ENCODE measurements at regions not wholly inside any gene's neighbourhood (a gene's known extent, or its start where the extent isn't known, plus 50 kb on each side); places are given as distances from the start of the nearest gene placed in this dataset.

- Mint-ChIP-seq H3K36me3 (ENCODE audit: low read depth) (no peaks in the 10 kb centered on the region), H3K27ac (no peak overlapping the region)
Observed at GRCh38 chr3:147943265-147943945, 534.2 kb downstream of the ZIC1 start.

DNA sequence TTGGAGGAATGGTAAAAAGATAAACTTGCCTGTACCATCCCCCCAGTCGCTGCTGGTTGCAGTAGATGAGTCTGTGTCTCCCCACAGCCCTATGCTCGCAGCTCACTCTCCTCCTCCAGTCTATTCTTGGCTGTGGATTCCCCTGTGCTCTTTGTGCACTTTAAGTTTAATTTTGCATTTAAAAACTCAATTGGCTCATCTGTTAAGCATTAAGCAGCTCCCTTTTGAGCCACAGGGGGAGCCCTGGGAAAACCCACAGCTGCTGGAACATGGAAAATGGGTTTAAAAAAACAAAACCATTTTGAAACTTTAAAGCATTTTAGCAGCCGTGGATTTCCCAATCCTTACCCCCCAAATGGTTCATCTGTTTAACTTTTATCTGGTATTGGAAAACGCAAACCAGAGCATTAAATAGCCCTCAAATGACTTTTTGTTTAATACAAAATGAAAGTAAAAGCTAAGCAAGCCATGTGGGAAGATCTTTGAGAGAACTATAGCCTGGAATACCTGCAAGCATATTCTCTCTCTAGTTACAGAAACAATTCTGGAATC lies 536.9 kb downstream of the ZIC1 start:
- no peaks in the 10 kb centered on the region for H3K9me3 Mint-ChIP-seq
- no peaks in the 10 kb centered on the region for H3K4me1 Mint-ChIP-seq (ENCODE audit: low read depth)
- no peaks in the 10 kb centered on the region for H3K36me3 Mint-ChIP-seq (ENCODE audit: low read depth)
- H3K27ac Mint-ChIP-seq = no peak overlapping the region
- H3K27me3 Mint-ChIP-seq (ENCODE audit: low read depth) = no peaks in the 10 kb centered on the region
- H3K4me3 Mint-ChIP-seq = no peak overlapping the region

More at GRCh38 chr3:147943265-147943945, 534.2 kb downstream of the ZIC1 start:
- no peak overlapping the region for H3K4me3 Mint-ChIP-seq
- H3K4me1 Mint-ChIP-seq (ENCODE audit: low read depth) = no peaks in the 10 kb centered on the region
- no peaks in the 10 kb centered on the region for H3K27me3 Mint-ChIP-seq (ENCODE audit: low read depth)
- H3K9me3 Mint-ChIP-seq = no peaks in the 10 kb centered on the region

GRCh38 chr3:147956615-147957014 lies 547.5 kb downstream of the ZIC1 start:
- Mint-ChIP-seq H3K27ac (no peak overlapping the region), H3K27me3 (ENCODE audit: low read depth) (no peaks in the 10 kb centered on the region), H3K4me1 (ENCODE audit: low read depth) (no peaks in the 10 kb centered on the region), H3K4me3 (no peak overlapping the region), H3K36me3 (ENCODE audit: low read depth) (no peaks in the 10 kb centered on the region), H3K9me3 (peaks cover 3% of the 10 kb centered on the region)

DNA sequence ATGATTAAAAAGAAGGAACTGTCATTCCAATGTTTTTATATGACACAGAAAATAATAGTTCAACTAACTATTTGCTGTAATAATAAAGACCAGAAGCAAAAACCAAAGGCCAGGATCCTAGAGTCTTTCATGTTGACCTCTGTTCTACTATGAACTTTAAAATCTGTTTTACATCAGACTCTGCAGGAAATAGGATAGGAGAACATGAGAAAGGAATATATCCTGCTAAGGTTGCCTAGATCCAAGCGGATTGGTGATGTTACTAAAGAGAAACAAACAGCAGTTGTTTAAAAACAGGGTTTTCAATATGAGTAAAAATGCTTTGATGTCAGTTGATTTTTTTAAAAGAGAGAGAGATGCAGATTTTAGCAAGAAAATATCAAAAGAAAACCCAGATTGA lies 549.6 kb downstream of the ZIC1 start:
- H3K4me3 Mint-ChIP-seq = no peak overlapping the region
- no peaks in the 10 kb centered on the region for H3K27me3 Mint-ChIP-seq (ENCODE audit: low read depth)
- peaks cover 3% of the 10 kb centered on the region for H3K9me3 Mint-ChIP-seq
- no peaks in the 10 kb centered on the region for H3K36me3 Mint-ChIP-seq (ENCODE audit: low read depth)
- H3K4me1 Mint-ChIP-seq (ENCODE audit: low read depth) = no peaks in the 10 kb centered on the region
- H3K27ac Mint-ChIP-seq = no peak overlapping the region

DNA sequence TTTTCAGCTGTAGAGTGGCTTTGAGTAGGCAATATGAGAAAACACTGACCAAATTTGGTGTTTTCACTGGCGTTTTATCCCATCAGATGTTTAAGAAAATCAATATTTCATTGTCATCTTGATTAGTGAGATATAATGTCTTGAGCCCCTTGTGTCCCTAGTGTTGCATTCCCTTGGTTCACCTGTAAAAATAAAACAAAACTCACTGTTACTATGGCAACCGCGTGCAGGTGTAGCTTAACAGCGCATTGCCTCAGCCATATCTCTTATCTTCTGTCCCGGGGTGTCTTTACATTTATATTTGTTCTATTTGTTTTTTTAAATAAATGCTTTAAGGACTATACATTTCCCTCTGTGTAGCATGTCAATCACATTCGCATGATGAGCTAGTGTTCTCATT lies 551.6 kb downstream of the ZIC1 start:
- Mint-ChIP-seq H3K4me3 (no peak overlapping the region), H3K9me3 (peaks cover 3% of the 10 kb centered on the region), H3K4me1 (ENCODE audit: low read depth) (no peaks in the 10 kb centered on the region), H3K36me3 (ENCODE audit: low read depth) (no peaks in the 10 kb centered on the region), H3K27ac (no peak overlapping the region), H3K27me3 (ENCODE audit: low read depth) (no peaks in the 10 kb centered on the region)

DNA sequence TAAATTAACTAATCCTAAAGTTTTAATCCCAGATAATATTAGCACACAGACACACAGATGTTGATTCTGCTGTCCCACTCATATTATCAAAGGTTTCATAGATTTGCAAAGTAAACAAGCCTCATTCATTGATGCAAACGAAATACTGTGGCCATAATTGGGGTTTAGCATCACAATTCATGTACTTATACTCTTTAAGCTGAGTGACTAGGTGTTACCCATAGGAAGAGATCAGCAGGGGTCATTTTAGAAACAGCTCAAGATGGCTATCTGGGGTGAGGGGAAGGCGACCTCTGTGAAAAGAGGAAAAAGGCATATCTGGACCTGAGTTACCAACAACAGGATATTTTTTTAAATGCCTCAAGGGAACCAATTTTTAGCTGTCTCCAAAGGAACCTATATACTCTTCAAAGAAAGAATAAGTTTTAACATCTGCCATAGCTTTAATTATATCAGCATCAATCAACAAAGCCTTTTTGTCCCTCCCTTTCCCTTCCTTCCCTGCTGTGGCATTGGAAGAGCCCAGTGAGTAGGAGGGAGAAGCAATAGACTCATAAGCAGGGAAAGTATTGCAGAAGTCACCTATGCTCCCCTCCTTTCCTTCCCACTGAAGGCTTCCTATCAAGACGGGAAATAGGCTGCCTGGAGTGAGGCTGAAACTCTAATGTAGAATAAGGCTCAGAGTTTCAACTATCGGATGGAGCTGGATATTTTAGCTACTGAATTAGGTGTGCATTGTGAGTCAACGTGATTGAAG lies 553.4 kb downstream of the ZIC1 start:
- Mint-ChIP-seq H3K36me3 (ENCODE audit: low read depth) (no peaks in the 10 kb centered on the region), H3K27ac (no peak overlapping the region), H3K4me3 (no peak overlapping the region), H3K27me3 (ENCODE audit: low read depth) (no peaks in the 10 kb centered on the region), H3K9me3 (peaks cover 3% of the 10 kb centered on the region), H3K4me1 (ENCODE audit: low read depth) (no peaks in the 10 kb centered on the region)

DNA sequence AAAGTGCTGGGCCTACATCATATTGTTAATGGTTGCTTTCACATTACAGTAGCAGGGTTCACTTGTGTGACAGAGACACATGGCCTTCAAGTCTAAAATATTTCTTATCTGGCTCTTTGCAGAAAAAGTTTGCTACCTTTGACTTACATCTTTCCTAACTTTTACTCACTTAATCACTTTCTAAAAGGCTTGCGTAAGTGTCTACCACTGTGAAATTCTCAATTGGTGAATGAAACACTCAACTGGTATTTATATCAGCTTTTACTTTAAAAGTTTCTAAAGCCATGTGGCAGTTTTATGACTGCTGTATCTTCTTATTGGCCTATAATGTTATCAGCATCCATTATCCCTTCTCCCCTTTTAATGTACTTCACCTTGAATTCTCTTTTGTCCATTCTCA lies 554.5 kb downstream of the ZIC1 start:
- H3K27me3 Mint-ChIP-seq (ENCODE audit: low read depth) = no peaks in the 10 kb centered on the region
- H3K36me3 Mint-ChIP-seq (ENCODE audit: low read depth) = no peaks in the 10 kb centered on the region
- H3K4me1 Mint-ChIP-seq (ENCODE audit: low read depth) = no peaks in the 10 kb centered on the region
- H3K9me3 Mint-ChIP-seq = no peaks in the 10 kb centered on the region
- no peak overlapping the region for H3K4me3 Mint-ChIP-seq
- no peak overlapping the region for H3K27ac Mint-ChIP-seq

DNA sequence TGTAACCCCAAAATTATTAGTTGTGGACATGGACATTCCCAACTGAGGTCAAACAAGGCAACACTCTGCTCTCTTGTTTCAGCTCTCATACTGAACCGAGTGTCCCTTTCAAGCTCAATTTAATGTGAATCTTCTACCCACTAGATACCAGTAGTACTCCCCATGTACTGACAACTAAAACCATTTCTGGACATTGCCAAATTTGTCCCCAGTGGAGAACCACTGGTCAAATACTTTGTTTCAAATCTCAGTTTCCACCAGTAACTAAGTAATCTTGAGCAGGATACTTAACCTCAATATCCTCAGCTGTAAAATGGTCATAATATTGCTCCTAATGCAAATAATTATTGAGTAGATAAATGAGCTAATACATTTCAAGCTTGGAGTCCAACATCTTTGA lies 566.0 kb downstream of the ZIC1 start:
- no peaks in the 10 kb centered on the region for H3K36me3 Mint-ChIP-seq (ENCODE audit: low read depth)
- H3K4me3 Mint-ChIP-seq = no peak overlapping the region
- no peaks in the 10 kb centered on the region for H3K4me1 Mint-ChIP-seq (ENCODE audit: low read depth)
- H3K27ac Mint-ChIP-seq = no peak overlapping the region
- peaks cover 8% of the 10 kb centered on the region for H3K9me3 Mint-ChIP-seq
- no peaks in the 10 kb centered on the region for H3K27me3 Mint-ChIP-seq (ENCODE audit: low read depth)

GRCh38 chr3:147977001-147977400 lies 567.8 kb downstream of the ZIC1 start:
- Mint-ChIP-seq H3K9me3 (peaks cover 8% of the 10 kb centered on the region), H3K4me1 (ENCODE audit: low read depth) (no peaks in the 10 kb centered on the region), H3K36me3 (ENCODE audit: low read depth) (no peaks in the 10 kb centered on the region), H3K27me3 (ENCODE audit: low read depth) (no peaks in the 10 kb centered on the region), H3K4me3 (no peak overlapping the region), H3K27ac (no peak overlapping the region)

- H3K4me1 Mint-ChIP-seq (ENCODE audit: low read depth) = no peaks in the 10 kb centered on the region
- no peak overlapping the region for H3K27ac Mint-ChIP-seq
- no peaks in the 10 kb centered on the region for H3K36me3 Mint-ChIP-seq (ENCODE audit: low read depth)
- H3K27me3 Mint-ChIP-seq (ENCODE audit: low read depth) = no peaks in the 10 kb centered on the region
- H3K4me3 Mint-ChIP-seq = no peak overlapping the region
- H3K9me3 Mint-ChIP-seq = no peaks in the 10 kb centered on the region
Observed at GRCh38 chr3:147987549-147987948, 578.4 kb downstream of the ZIC1 start.

DNA sequence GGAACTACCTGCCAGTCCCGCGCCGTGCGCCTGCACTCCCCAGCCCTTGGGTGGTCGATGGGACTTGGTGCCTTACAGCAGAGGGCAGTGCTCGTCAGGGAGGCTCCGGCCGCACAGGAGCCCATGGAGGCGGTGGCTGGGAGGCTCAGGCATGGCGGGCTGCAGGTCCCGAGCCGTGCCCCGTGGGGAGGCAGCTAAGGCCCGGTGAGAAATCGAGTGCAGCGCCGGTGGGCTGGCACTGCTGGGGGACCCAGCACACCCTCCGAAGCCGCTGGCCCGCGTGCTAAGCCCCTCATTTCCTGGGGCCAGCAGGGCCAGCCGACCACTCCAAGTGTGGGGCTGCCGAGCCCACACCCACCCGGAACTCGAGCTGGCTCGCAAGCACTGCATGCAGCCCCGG lies 580.2 kb downstream of the ZIC1 start:
- Mint-ChIP-seq H3K36me3 (ENCODE audit: low read depth) (no peaks in the 10 kb centered on the region), H3K9me3 (no peaks in the 10 kb centered on the region), H3K4me3 (no peak overlapping the region), H3K27me3 (ENCODE audit: low read depth) (no peaks in the 10 kb centered on the region), H3K4me1 (ENCODE audit: low read depth) (no peaks in the 10 kb centered on the region), H3K27ac (no peak overlapping the region)

GRCh38 chr3:148002705-148003205 lies 593.6 kb downstream of the ZIC1 start:
- Mint-ChIP-seq H3K9me3 (peaks cover 3% of the 10 kb centered on the region), H3K27ac (no peak overlapping the region), H3K27me3 (ENCODE audit: low read depth) (no peaks in the 10 kb centered on the region), H3K4me3 (no peak overlapping the region), H3K36me3 (ENCODE audit: low read depth) (no peaks in the 10 kb centered on the region), H3K4me1 (ENCODE audit: low read depth) (no peaks in the 10 kb centered on the region)

- Mint-ChIP-seq H3K36me3 (ENCODE audit: low read depth) (no peaks in the 10 kb centered on the region), H3K27ac (no peak overlapping the region), H3K4me1 (ENCODE audit: low read depth) (no peaks in the 10 kb centered on the region), H3K9me3 (peaks cover 3% of the 10 kb centered on the region), H3K4me3 (no peak overlapping the region), H3K27me3 (ENCODE audit: low read depth) (no peaks in the 10 kb centered on the region)
Observed at GRCh38 chr3:148004331-148004730, 595.2 kb downstream of the ZIC1 start.

GRCh38 chr3:148005456-148005855 lies 596.3 kb downstream of the ZIC1 start:
- Mint-ChIP-seq H3K4me1 (ENCODE audit: low read depth) (no peaks in the 10 kb centered on the region), H3K27me3 (ENCODE audit: low read depth) (no peaks in the 10 kb centered on the region), H3K36me3 (ENCODE audit: low read depth) (no peaks in the 10 kb centered on the region), H3K27ac (no peak overlapping the region), H3K4me3 (no peak overlapping the region), H3K9me3 (peaks cover 3% of the 10 kb centered on the region)

- no peaks in the 10 kb centered on the region for H3K27me3 Mint-ChIP-seq (ENCODE audit: low read depth)
- H3K4me1 Mint-ChIP-seq (ENCODE audit: low read depth) = no peaks in the 10 kb centered on the region
- H3K4me3 Mint-ChIP-seq = no peak overlapping the region
- no peak overlapping the region for H3K27ac Mint-ChIP-seq
- H3K36me3 Mint-ChIP-seq (ENCODE audit: low read depth) = no peaks in the 10 kb centered on the region
- peaks cover 3% of the 10 kb centered on the region for H3K9me3 Mint-ChIP-seq
Observed at GRCh38 chr3:148006508-148006907, 597.3 kb downstream of the ZIC1 start.

All from T-helper 1 cell treated with Interleukin-12 subunit alpha and Interleukin-12 subunit beta and Interleukin-4 antibody, amounts not matched to agents 30 μg/mL and 1 μg/mL, for 36 hours (primary cell).